CMK (cell line): ENCODE measurements at regions not wholly inside any gene's neighbourhood (a gene's known extent, or its start where the extent isn't known, plus 50 kb on each side); places are given as distances from the start of the nearest gene placed in this dataset.

Experiments used
- DNase-seq: peaks from one replicate; pipeline ENCODE4 v3.0.0-alpha.2; 2010; ENCODE audit warnings: low read depth

DNA sequence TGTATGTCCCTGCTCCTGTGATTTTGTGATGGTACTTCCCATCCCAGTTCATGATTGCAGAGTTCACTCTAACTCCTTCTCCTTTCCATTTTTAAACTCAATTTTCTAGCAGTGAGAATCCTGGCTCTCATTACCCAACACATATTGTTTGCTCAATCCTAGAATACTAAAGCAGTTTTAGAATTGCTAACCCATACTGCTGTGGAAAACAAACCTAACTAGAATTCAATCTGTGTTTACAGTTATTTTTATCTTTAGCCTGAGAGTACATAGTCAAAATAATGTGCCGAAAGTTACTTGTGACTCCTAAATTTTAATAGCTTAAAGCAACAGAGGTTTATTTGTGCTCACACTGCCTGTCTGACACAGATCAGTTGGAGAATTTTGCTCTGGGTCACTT, 508.0 kb downstream of the AACS start:
- DNase-seq, result no peak

DNA sequence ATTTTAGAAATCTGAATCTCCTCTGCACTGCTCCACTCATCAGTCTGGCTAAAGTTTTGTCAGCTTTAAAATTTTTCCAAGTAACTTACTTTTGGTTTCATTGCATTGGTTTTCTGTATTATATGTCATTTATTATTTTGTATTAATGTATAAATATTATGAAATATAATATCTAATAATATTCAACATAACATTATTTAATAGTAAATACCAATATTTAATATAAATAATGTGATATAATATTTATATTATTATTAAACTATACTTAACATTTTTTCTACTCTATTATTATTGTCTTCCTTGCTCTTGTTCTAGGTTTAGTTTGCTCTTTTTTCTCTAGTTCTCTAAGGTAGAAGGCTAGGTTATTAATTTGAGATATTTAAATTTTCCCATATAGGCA, 512.1 kb downstream of the AACS start:
- no peak for DNase-seq

DNA sequence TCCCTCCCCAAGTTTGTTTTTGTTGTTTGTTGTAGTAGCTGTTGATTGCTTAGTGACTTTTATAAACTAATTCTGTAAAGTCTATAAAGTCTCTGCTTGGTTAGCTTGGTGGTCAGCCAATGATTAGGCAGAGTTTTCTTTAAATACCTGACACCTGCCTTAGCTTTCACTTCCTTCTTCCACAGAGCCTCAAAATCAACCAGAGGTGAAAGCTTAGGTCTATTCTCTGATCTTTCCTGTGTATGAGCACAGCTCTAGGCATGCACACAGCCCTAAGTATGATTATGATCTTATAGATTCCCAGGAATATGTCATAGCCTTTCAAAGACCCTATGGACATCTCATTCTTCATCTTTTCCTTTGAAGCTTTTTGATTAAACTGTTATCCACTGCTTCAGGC, 514.7 kb downstream of the AACS start:
- no peak for DNase-seq

DNA sequence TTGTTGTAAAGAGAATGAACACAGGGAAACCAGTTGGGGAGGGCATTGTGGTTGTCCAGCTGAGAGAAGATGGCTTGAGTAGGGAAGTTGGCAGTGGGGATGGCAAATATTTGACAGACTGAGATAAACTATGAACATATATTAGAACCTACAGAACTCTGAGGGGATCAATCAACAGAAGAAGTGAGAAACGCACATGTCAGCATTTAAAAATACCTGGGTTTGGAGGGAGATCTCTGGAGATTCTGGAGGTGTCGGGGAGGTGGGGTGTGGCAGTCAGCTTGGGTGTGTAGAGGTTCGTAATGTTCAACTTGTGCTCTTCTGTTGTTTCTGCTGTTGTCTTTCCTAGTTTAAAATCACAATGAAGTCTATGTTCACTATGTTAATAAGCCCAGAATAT, 517.8 kb downstream of the AACS start:
- DNase-seq, result no peak

DNA sequence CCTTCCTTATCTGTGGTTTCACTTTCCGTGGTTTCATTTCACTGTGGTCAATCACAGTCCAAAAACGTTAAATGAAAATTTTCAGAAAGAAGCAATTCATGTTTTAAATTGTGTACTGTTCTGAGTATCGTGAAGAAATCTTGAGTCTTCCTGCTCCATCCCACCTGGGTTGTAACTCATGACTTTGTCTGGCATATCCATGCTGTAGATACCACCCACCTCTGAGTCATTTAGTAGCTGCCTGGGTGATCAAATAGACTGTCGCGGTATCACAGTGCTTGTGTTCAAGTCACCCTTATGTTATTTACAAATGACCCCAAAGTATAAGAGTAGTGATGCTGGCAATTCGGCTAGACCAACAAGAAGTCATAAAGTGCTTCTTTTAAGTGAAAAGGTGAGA, 521.2 kb downstream of the AACS start:
- DNase-seq, result no peak

DNA sequence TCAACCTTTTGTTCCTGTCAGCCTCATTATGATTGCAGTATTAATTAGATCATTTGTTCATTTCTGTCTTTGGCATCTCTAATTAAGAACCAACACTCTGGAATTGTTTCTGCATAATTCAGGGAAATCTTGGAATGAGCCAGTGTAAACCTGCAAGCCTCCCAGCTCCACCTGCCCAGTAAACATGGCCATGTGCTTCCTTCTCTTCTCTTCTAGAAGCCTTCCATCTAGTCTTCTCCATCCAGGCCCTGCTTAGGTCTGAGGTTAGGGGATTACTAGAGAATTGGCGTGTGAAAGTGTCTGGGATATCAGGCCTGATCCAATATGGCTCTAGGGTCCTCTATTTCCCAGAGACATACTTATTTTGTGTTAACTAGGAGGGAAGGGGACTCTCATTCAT, 528.0 kb downstream of the AACS start:
- no peak for DNase-seq

DNA sequence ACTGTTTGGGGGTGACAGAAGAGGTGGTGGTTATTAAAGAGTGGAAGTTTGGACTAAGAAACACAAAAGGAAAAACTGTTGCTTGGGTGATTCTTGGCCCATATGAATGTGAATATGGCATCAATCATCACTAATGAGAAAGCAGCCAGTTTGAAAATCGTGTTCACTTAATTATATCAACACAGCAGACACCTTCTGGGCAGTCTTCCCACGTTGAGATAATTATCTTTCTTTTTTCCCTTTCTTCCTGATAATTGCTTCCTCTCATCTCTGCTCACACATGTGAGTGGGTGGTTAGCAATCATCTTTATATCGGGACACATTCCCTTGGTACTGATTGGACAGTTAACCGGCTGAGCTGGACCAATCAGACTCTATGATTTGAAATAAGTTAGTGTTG, 539.7 kb downstream of the AACS start:
- DNase-seq, result no peak

DNA sequence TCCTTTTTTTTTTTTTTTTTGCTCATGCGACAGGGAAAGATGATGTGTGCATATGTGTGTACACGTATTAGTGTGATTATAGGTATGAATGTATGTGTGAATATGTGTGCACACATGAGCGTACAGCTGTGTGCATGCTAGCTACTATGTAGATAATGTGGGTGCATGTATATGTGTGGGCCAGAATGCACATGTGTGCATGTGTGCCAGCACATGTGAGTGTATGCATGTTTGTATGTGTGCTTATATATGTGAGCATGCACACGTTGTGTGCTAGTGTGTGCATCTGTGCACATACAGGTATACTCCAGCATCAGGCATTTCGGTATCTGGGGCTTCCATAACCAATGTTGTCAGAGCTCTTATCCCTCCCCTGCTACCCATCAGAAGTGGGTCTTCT, 541.1 kb downstream of the AACS start:
- no peak for DNase-seq

DNA sequence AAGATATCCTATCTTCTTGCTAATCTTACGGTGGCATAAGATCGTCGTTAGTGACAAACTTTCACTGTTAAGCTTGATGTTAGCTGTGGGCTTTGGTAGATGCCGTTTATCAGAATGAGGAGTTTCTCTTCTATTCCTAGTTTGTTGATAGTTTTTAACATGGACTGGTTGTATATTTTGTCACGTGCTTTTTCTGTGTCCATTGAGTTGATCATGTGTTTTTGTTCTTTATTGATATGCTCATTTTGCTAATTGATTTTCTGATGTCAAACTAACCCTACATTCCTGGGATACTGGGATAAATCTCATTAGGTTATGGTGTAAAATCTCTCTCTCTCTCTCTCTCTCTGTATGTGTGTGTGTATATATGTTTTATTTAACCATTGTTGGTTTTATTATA, 545.1 kb downstream of the AACS start:
- DNase-seq, result no peak

DNA sequence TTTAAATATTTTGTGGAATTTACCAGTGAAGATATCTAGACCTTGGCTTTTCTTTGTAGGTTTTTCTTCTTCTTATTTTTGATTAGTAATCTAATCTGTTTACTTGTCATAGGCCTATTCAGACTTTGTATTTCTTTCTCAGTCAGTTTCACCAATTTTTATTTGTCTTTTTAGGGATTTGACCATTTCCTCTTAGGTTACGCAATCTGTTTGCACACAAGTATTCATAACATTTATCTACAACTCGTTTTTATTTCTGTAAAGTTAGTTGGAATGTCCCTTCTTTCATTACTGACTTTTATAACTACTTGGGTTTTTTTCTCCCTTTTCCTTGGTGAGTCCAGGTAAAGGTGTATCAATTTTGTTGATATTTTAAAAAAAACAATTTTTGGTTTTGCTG, 545.7 kb downstream of the AACS start:
- DNase-seq, result no peak

DNA sequence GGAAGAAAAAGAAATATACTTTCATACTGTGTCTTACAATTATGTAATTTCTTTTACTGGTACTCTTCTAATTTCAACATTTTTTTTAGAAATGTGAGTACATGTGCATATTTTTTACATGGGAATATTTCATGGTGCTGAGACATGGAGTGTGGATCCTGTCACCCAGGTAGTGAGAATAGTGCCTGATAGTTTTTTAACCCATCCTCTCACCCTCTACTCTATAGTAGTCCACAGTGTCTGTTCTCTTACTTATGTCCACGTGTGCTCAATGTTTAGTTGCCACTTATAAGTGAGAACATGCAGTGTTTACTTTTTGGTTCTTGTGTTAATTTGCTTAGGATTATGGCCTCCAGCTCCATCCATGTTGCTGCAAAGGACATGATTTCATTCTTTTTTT, 548.8 kb downstream of the AACS start:
- no peak for DNase-seq

DNA sequence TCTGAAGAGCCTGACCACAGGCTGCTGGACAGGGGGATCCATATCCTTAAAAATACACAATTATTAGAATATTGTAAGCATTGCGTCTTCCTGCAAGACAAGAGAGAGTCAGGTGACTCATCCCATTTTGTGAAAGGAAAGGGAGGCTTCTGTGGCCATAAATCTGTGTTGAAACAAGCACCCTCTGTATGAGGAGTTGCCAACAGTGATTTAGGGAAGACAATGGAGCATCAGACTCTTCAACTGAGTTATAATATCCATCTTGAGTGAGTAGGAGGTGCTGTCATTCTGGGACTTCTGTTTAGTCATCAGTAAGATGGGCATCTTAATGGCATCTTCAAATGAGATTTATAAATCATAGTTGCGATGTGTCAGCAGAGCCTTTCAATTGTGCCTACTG, 554.5 kb downstream of the AACS start:
- no peak for DNase-seq

DNA sequence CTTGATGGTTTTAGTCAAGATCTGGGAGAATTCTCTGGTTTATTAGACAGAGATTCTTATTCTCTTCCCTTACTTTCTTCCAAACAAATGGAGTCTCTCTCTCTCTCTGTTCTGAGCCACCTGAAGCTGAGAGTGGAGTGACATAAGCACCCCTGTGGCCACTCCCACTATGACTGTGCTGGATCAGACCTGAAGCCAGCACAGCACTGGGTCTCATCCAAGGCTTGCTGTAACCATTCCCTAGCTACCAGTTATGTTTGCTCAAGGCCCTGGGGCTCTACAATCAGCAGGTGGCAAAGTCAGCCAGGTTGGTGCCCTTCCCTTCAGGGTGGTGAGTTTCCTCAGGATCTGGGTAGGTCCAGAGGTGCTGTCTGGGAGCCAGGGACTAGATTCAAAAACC, 568.5 kb downstream of the AACS start:
- no peak for DNase-seq

DNA sequence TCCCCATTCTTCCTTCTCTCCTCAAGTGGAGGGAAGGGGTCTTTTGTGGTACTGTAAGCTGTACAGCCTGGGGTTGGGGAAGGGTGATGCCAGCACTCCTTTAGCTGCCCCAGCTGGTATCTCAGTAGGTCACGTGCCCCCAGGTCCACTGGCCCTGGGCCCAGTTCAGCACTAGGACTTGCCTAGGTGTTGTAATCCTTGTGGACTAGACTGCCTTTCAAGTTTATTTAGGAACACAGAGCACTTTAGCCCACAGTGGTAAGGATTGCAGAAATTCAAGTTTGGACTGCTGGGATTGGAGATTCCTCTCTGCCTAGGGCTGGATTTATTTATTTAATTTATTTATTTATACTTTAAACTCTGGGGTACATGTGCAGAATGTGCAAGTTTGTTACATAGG, 569.6 kb downstream of the AACS start:
- DNase-seq, result no peak

DNA sequence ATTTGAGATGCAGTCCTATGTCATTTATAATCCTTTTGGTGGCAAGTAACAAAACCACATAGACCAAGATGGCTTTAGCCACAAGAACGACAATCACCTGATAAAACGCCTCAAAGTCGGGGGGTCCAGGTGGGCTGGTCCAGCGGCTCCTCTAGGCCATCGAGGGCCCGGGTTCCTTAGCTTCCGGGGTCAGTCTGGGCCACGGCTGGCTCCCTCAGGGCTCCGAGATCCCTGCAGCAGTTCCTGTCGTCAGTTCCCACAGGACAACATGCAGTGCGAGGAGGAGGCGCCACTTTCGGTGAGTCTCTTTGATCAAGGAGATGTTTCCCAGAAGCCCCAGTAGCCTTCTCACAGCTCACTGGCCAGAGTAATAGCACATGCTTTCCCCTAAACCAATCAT, 574.6 kb downstream of the AACS start:
- no peak for DNase-seq

DNA sequence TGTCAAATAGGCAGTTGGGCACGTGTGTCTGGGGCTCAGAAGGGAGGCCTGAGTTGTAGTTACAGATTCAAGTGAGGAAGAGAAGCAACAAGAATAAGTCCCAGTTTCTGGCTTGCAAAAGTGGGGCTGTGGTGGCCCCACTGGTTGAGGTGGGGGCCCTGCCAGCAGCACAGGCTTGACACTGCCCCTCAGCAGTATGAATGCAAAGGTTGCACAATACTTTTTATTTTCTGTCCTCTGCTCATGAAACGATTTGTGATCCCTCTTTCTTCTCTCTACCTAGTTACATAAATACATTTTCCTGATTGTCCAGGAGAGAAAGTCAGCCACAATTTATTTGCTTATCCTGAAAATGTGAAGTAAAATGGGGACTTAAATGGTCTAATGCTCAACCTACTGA, 577.8 kb downstream of the AACS start:
- no peak for DNase-seq

DNA sequence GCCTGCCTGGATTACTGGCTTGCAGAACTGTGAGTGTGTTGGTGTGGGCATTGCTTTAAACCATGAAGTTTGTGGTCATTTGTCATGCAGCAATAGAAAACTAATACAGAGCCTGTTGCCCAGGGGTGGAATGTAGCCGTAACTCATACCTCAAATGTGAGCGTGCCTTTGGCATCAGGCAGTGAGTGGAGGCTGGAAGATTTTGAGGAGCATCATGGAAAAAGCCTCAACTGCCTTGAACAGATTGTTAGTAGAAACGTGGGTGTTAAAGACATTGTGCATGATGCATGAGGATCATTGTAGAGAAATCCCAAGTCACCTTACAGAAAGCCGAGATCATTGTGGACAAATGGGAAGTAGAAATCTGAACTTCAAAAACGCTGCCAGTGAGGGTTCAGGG, 580.5 kb downstream of the AACS start:
- DNase-seq, result no peak

DNA sequence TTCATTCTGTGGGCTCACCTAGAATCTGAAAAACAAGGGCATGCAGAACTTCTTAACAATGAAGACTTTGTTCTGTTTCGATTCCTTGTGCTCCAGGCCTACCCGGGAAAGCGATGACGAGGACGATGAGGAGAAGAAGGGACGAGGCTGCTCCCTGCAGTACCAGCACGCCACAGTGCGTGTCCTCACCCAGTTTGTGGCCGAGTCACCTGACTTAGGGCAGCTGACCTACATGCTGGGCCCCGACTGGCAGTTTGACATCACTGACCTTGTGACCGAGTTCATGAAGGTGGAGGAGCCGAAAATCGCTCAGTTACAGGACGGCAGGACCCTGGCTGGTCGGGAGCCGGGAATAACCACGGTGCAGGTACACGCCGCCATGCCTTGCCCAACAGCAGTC, 585.4 kb downstream of the AACS start:
- DNase-seq, result no peak

DNA sequence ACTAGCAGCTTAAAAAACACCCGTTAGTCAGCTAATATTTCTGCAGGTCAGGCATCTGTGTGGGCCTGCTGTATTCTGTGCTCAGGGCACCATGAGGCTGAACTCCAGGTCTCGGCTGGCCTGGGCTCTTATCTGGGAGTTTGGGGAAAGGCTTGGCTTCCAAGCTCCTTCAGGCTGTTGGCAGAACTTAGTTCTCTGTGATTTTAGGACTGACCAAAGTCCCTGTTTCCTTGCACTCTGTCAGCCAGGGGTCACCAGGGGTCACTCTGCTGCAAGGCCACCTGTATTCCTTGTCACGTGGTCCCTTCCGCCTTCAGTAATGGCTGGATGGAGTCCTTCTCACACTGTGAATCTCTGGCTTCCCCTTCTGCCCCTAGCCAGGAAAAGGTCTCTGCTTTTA, 586.4 kb downstream of the AACS start:
- DNase-seq, result no peak

DNA sequence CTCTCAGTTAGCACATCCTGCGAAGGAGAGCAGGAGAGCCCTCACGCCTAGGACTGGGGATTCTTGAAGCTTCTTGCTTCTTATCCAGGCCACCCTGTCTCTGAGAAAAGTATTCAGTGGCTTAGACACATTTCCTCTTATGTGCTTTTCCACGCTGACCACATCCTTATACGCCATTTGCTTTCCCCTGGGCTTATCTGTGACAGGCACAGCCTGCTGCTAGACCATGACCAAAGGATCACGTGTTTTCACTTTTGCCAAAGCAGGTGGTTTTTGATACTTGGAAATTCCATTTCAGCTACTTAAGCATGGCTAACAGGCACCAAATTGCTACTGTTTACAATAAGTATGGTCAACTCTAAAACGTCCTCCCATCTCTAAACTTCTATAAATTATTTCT, 587.4 kb downstream of the AACS start:
- DNase-seq, result peak; percentile 27

DNA sequence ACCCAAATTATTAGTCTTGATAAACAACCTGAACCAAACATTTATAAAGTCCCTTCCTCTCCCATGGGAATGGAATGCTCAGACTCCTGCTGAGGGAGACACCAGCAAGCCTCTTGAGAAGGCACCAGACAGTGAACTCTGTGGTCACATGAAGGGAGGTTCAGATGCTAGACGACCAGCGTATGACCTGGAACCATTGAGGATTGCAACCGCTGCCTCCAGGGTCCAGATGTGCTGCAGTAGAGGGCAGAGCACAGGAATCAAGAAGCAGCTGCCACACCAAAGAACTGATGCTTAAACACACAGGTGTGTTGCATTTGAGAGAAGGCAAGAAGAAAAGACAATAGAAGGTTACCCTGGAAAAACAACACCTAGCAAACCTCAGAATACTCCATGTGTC, 592.4 kb downstream of the AACS start:
- DNase-seq, result no peak

DNA sequence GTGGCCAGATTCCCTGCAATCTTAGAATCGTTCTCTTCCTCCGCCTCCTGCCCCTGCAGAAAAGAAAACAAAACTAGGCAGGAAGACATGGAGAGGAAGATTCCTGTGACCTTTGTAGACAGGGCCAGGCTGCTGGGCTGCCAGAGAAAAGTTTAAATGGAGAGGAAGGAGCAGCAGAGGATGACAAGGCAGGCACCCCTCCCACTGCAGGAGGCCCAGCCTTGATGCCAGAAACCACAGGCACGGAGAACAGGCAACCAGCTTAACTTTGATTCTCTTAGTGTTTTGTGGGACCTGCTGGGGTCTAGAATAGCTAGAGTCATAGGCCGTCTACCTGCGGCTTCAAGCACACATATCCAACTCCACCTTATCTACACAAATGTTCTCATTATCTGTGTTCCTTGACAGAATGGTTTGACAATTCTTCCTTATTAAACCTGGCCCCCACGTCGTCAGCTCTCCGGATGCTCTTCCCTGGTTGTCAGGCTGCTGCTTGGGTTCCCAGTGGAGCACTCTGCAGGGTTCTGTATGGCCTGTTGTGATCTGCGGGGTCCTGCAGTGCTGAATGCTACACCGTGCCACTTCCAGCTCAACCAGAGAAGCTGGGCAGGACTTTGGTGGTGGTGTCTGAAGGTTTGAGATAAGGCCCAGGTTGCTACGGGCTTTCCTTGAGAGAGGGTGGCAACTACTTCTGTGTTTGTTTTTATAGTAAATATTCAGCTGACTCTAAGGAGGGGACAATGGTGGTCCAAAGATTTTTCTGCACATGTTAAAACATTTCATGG, 609.5 kb downstream of the AACS start:
- DNase-seq, result no peak

DNA sequence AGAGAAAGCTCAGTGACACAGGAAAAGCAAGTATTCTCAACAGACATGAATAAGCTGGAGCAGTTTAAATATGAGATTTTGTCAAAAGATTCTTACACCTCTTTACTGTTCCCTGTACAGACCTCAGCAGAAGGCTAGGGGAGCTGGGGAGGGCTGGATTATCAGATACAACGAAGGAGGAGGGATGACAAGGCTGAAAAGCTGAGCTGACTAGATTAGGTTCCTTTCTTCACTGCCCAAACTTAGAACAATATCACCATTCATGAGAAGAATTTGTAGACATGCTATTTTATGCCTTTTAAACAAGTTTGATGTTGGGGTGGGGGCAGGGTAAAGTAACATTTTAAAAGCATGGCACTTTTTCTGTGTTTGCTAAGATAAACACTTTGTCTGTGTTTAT, 611.1 kb downstream of the AACS start:
- DNase-seq, result no peak

DNA sequence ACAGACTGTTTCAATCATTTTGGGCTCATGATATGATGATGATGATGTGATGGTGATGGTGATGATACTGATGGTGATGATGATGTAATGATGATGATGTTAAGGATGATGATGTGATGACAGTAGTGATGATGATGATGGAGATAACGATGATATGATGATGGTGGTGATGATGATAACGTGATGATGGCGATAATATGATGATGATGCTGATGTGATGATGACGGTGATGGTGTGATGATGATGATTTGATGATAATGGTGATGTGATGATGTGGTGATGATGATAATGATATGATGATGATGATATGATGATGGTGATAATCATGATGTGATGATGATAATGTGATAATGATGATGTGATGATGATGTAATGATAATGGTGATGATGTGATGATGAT, 612.6 kb downstream of the AACS start:
- DNase-seq, result no peak

DNA sequence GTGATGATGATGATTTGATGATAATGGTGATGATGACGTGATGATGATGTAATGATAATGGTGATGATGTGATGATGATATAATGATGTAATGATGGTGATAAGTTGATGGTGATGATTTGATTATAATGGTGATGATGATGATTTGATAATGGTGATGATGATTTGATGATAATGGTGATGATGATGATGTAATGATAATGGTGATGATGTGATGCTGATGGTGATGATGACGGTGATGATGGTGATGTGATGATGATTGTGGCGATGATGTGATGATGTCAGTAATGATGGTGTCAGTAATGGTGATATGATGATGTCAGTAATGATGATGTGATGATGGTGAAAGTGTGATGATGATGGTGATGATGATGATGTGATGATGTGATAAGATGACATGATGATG, 613.4 kb downstream of the AACS start:
- no peak for DNase-seq
